GM21786 (cell line): ENCODE measurements at regions not wholly inside any gene's neighbourhood (a gene's known extent, or its start where the extent isn't known, plus 50 kb on each side); places are given as distances from the start of the nearest gene placed in this dataset.
"Not testable (repeated sequence)": the region's sequence is repeated elsewhere in the genome, so short reads cannot be mapped to it uniquely, and the experiment has no call there.

Experiments
- ATAC-seq: cut with Tn5 transposase; IDR thresholded peaks from one replicate; pipeline ENCODE4 v1.9.1; 2021; ENCODE audit not compliant: unreplicated experiment

GRCh38 chr9:124084087-124084486, 72.5 kb downstream of the LHX2 start:
- ATAC-seq, result no peak

GRCh38 chr9:124087226-124087625, 75.7 kb downstream of the LHX2 start:
- no peak for ATAC-seq

- ATAC-seq, result no peak
Observed at GRCh38 chr9:124088476-124088837, 76.9 kb downstream of the LHX2 start.

DNA sequence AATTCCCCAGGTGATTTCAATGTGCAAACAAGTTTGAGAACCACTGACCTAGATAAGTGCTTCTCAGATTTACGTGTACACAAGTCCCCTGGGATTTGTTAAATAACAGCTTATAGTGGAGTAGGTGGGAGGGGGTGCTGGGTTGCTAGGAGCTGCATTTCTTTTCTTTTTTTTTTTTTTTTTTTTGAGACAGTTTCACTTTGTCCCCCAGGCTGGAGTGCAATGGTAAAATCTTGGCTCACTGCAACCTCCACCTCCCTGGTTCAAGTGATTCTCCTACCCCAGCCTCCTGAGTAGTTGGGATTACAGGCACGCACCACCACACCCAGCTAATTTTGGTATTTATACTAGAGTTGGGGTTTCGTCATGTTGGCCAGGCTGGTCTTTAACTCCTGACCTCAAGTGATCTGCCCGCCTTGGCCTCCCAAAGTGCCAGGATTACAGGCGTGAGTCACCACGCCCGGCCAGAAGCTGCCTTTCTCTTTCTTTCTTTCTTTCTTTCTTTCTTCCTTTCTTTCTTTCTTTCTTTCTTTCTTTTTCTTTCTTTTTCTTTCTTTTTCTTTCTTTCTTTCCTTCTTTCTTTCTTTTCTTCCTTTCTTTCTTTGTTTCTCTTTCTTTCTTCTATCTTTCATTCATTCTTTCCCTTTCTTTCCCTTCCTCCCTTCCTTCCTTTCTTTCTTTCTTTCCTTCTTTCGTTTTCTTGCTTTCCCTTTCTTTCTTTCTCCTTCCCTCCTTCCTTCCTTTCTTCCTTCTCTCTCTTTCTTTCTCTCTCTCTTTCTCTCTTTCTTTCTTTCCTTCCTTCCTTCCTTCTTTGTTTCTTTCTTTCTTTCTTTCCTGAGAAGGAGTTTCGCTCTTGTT, 78.3 kb downstream of the LHX2 start:
- not testable (repeated sequence) for ATAC-seq

DNA sequence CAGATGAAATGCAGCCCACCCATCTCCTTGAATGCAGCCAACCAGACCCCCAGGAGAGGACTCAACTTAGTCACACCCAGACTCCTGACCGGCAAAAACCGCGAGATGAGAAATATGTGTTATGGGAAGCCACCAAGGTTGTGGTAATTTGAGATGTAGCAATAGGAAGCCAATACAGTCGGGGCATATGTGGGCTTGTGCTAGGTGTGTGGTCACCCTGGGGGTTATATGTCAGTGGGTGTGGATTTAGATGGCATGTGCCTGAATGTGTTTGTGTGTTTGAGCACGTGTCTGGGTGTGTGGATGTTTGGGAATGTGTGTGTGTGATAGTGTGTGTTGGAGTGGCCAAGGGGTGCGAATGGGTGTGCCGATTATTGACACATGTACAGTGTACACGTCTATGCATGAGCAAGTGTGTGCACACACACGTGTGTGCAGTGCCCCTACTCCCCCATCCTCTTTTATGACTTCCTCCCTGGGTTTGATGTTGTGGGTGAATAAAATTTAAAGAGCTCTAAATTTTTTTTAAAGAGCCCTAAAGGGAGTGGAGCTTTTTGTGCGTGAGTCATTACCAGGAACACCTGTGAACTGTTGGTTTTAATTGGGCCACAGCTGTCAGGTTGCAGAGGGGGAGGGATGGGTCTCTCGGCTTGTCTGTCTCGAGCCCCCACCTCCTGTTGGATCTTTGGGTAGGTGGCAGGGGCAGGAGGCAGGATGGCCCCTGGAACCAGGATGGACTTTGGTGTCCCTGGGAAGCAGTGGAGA, 86.8 kb downstream of the LHX2 start:
- no peak for ATAC-seq

DNA sequence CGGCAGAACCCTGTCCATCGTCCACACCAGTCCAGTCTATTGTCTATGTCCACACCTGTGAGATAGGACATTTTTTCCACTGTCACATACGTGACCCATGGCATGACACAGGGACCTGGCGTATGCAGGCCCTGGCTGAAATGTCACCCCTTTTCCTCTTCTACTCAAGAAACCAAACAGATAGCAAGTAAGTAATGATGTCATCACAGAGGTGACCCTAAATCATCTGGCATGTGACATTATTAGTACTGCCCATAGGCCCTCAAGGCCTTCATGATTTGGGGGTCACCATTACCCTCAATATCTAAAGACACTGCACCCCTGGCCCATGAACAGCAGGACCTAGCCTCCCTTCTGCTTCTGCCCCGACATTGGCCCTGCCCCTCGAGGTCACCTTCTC, 88.3 kb downstream of the LHX2 start:
- no peak for ATAC-seq

DNA sequence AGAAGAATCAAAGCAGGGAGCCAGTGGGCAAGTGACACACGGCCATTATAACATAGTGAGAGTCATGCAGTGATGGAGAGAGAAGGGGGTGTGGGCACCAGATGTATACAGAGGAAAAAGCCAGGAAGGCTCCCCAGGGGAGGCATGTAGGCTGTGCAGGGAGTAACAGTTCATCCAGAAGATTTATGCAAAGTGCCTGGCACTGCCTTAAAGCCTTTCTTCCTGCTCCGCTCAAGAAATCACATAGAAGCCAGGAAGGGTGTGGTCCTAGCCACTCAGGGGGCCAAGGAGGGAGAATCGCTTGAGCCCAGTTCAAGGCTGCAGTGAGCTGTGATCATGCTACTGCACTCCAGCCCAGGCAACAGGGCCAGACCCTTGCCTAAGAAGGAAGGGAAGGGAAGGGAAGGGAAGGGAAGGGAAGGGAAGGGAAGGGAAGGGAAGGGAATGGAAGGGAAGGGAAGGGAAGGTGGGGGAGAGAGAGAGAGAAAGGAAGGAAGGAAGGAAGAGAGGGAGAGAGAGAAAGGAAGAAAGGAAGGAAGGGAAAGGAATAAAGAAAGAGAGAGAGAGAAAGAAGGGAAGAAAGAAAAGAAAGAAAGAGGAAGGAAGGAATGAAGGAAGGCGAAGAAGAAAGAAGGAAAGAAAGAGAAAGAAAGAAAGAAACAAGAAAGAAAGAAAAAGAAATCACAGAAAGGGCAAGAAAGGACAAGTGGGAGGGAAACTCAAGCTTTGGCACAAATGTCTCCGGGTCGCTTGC, 89.8 kb downstream of the LHX2 start:
- no peak for ATAC-seq

DNA sequence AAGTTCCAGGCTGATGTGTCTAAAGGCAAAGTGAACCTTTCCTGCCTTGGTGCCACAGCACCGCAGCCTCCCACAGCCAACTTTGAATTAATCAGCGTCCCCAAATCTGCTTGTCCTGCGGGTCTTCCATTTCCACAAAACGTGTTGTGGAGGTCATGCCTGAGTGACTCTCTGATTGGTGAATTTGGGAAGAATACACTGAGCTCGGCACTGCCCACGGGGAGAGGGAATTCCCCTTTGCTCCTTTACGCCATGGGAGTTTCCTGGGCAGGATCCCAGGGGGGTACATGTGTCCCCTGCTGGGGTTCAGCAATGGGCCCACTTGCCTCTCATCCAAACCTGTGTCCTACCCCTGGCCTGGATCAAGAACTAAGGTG, 90.4 kb downstream of the LHX2 start:
- ATAC-seq, result no peak

GRCh38 chr9:124102363-124102762, 90.8 kb downstream of the LHX2 start:
- ATAC-seq, result no peak

- no peak for ATAC-seq
Observed at GRCh38 chr9:124105266-124105665, 93.7 kb downstream of the LHX2 start.

- no peak for ATAC-seq
Observed at GRCh38 chr9:124108216-124108615, 96.6 kb downstream of the LHX2 start.

DNA sequence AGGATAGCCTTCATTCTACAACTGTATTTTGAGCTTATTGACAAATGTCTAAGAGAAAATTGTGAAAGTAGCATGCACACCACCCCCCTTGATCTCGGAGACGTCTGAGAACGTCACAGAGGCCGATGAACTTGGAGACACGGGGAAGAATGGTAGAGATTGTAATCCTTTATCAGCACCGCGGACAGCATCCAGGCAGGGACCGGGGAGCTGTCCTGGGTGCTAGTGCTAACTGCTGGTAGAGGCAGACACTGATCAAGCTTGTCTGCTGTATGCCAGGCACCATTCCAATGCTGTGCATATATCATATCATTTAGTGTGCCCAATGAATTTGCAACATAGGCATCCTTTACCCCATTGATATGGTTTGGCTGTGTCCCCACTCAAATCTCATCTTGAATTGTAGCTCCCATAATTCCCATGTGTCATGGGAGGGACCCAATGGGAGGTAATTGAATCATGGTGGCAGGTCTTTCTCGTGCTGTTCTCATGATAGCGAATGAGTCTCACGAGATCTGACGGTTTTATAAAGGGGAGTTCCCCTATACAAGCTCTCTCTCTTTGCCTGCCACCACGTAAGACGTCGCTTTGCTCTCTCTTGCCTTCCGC, 98.8 kb downstream of the LHX2 start:
- no peak for ATAC-seq

- no peak for ATAC-seq
Observed at GRCh38 chr9:124116683-124117363, 105.3 kb downstream of the LHX2 start.

DNA sequence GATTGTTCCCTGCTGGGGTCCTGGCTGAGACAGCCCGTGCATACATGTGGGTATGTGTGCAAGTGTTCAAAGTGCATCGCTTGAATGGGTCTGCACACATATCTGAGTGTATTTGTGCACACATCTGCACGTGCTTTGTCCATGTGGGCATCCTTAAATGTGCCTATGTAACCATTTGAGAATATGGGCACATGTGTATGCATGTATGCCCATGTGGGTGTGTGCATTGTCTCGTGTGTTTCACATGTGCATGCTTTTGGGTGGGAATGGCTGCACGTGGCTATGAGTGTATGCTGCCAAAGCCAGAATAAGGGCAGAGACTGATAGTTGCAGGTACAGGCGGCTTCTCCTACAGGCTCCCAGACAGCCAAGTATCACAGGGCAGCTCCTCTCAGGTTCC, 107.3 kb downstream of the LHX2 start:
- no peak for ATAC-seq

DNA sequence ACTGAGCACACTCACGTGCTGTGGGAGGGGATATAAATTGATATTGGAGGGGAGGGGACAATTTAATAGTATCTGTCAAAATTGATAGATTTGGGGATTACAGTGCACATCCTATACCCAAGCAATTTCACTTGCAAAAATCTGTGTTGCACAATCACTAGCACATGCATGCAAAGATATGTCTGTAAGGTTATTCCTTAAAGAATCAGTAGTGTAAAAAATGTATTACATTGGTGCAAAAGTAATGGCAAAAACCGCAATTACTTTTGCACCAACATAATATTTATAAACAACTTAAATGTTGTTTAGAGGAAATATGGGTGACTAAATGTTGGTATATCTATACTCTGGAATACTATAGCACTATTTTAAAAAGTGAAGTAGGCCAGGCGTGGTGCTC, 108.7 kb downstream of the LHX2 start:
- no peak for ATAC-seq

GRCh38 chr9:124121725-124122124, 110.2 kb downstream of the LHX2 start:
- no peak for ATAC-seq

DNA sequence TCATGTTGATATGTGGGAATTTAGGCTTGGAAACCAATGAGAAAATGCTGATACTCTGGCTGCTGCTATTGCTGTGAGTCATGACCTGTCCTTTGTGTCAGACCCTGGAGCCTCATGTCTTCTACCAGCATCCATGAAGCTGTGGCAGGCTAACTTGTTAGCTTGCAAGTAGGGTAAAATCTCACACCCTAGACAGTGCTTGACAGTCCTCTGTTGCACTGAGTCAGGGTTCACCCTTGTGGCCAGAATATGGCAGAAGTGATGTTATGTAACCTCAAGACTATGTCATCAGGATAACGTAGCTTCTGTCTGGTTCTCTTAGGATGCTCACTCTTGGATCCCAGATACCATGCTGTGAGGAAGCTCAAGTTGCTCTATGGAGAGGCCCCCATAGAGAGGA, 110.8 kb downstream of the LHX2 start:
- ATAC-seq, result no peak

DNA sequence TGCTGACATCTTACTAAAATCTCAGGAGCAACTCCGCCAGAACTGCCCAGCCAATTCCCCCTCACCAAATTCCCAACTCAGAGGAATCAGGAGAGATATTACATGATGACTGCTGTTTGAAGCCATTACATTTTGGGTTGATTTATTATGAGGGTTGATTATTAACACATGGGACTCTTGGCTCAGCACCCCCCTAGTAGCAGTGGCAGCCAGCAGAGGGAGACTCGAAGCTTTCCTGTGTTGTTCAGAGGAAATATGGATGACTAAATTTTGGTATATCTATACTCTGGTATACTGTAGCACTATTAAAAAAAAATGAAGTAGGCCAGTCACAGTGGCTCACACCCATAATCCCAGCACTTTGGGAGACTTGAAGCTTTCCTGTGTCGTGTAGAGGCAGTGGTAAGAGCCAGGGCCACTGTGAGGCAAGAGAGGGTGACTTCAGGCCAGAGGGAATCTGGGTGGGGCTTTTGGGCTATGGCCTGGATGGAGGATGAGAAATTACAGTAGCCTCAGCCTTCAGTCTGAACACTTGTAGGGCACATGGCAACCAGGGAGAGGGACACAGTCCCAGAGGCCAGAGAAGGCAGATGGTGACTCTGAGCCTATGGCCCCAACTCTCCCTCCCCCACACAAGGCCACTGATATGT, 111.4 kb downstream of the LHX2 start:
- no peak for ATAC-seq

- not testable (repeated sequence) for ATAC-seq
Observed at GRCh38 chr9:124123621-124124020, 112.1 kb downstream of the LHX2 start.
